PFSK-1 (cell line): ENCODE measurements at regions not wholly inside any gene's neighbourhood (a gene's known extent, or its start where the extent isn't known, plus 50 kb on each side); places are given as distances from the start of the nearest gene placed in this dataset.

Experiments
- FOXP2 ChIP-seq: optimal IDR thresholded peaks from 2 replicates; pipeline ENCODE3; 2011; ENCODE audit warnings: borderline replicate concordance, control low read depth, inconsistent platforms; ENCODE audit not compliant: insufficient read depth; ENCODE audit errors: extremely low read length, extremely low read depth
- POLR2AphosphoS5 ChIP-seq: IDR thresholded peaks from 2 replicates; pipeline ENCODE4 v1.6.1; 2012; ENCODE audit warnings: low read depth, mild to moderate bottlenecking, control low read depth, low read length, moderate library complexity
- SIN3A ChIP-seq: IDR thresholded peaks from 2 replicates; pipeline ENCODE4 v1.6.1; 2012; ENCODE audit warnings: mild to moderate bottlenecking, low read length, moderate library complexity, borderline replicate concordance; ENCODE audit not compliant: insufficient read depth
- TAF1 ChIP-seq: IDR thresholded peaks from 2 replicates; pipeline ENCODE4 v1.6.1; 2012; ENCODE audit warnings: low read length, control low read depth, borderline replicate concordance; ENCODE audit not compliant: insufficient read depth
- TF ChIP-seq, protein P1 (sequence below), 2 experiments: IDR thresholded peaks; 2 replicates each; pipeline versions ENCODE4 v1.6.1 to v1.8.0; 2011 to 2012; ENCODE audit warnings: low read depth in 2 of 2, low read length in 2 of 2, control low read depth in 1 of 2, inconsistent platforms in 1 of 2, mild to moderate bottlenecking in 1 of 2, moderate library complexity in 1 of 2; ENCODE audit not compliant: insufficient read depth in 1 of 2

DNA sequence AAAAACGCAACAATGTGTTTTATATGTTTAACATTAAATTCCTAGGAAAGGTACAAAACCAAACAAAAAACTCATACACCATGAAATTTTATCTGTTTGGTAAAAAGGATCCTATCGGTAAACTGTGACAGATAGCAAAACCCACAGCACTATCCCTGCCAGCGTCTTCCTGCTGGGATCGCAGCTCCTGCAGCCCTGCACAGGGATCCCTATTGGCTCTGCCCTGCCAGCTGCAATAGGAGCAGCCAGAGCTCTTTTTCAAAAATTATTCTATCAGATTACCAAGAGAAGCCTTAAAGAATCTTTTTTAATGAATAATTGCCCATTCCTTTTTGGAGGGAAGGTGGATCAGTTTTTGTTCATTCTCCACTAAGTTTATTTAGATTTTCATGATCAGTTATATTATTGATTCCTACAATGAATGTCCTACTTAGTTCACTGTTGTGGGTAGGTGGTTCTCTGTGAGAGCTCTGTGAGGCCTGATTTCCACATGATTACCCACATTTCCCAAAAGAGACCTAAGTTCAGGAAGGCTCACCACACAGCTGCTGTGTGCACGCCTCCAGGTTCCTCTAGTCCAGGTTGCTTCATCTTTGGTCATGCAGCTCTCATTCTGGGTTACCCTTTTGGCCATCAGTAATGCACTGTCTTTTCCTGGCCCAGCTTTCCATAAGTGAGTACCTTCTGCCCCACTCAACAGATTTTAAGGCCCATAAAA is 293.8 kb downstream of the FRK start:
- TF ChIP-seq, protein P1, sequence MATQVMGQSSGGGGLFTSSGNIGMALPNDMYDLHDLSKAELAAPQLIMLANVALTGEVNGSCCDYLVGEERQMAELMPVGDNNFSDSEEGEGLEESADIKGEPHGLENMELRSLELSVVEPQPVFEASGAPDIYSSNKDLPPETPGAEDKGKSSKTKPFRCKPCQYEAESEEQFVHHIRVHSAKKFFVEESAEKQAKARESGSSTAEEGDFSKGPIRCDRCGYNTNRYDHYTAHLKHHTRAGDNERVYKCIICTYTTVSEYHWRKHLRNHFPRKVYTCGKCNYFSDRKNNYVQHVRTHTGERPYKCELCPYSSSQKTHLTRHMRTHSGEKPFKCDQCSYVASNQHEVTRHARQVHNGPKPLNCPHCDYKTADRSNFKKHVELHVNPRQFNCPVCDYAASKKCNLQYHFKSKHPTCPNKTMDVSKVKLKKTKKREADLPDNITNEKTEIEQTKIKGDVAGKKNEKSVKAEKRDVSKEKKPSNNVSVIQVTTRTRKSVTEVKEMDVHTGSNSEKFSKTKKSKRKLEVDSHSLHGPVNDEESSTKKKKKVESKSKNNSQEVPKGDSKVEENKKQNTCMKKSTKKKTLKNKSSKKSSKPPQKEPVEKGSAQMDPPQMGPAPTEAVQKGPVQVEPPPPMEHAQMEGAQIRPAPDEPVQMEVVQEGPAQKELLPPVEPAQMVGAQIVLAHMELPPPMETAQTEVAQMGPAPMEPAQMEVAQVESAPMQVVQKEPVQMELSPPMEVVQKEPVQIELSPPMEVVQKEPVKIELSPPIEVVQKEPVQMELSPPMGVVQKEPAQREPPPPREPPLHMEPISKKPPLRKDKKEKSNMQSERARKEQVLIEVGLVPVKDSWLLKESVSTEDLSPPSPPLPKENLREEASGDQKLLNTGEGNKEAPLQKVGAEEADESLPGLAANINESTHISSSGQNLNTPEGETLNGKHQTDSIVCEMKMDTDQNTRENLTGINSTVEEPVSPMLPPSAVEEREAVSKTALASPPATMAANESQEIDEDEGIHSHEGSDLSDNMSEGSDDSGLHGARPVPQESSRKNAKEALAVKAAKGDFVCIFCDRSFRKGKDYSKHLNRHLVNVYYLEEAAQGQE (IDR thresholded peaks at IDR 0.05; ENCODE audit: insufficient read depth in 1 of 2, low read depth in 2 of 2, low read length in 2 of 2): no peak
- TF ChIP-seq SIN3A: no peak
- TF ChIP-seq FOXP2: no peak
- TF ChIP-seq TAF1: no peak
- TF ChIP-seq POLR2AphosphoS5: no peak

DNA sequence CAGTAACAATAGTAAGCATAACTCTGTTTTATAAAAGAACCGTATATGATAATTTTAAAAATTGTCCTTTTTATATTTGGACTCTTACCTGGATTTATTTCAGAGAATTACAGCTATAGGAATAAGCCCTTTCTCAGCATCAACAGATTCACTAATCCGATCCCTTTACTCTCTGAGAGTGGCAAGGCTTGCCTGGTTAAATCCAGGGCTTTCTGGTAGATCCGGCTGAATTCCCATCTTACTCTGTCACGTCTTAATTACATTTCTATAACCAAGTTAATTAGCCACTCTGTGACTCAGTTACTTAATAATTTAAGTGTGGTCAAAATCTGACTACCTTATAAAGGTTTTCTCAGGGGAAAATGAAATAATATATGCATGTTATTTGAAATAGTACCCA is 294.7 kb downstream of the FRK start:
- TF ChIP-seq POLR2AphosphoS5: no peak
- no peak for TF ChIP-seq TAF1
- no peak for TF ChIP-seq SIN3A
- TF ChIP-seq, protein P1 (IDR thresholded peaks at IDR 0.05; ENCODE audit: insufficient read depth in 1 of 2, low read depth in 2 of 2, low read length in 2 of 2): no peak

DNA sequence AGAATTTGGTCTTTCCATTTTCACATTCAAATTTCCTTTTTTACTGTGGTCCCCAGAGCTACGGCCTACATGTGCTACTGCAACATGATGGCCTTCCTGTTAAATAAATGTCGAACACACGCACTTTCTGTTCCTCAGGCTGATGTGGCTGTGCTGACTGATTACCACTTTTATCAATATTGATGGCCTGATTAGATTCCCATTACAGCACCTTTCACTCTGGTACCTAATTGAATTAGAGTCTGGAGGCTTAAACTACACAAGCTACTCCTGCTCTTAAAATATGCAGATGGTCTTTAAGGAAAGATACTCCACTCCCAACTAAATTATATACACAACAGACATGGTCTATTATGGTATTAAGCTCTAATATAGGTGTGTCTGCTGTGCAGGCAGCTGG is 301.6 kb downstream of the FRK start:
- TF ChIP-seq SIN3A: no peak
- TF ChIP-seq FOXP2: no peak
- no peak for TF ChIP-seq POLR2AphosphoS5
- TF ChIP-seq TAF1: no peak
- TF ChIP-seq, protein P1 (IDR thresholded peaks at IDR 0.05; ENCODE audit: insufficient read depth in 1 of 2, low read depth in 2 of 2, low read length in 2 of 2): no peak

DNA sequence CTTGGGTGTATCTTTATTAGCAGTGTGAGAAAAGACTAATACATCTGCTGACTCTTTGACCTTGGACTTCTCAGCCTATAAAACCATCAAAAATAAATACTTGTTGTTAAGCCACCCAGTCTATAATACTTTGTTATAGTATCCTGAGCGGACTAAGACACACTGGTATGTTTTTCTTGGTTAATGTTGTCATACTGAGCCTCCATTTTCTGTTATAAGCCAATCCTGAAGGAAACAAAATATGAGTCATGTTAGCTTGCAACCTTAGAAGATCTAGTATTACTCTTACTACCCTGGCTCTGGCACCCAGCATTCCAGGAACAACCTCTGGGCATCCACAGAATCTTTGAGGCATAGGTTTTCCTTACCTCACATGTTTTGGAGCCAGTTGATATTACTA is 307.2 kb downstream of the FRK start:
- TF ChIP-seq TAF1 (no peak), POLR2AphosphoS5 (no peak), SIN3A (no peak), FOXP2 (no peak)
- TF ChIP-seq, protein P1 (IDR thresholded peaks at IDR 0.05; ENCODE audit: insufficient read depth in 1 of 2, low read depth in 2 of 2, low read length in 2 of 2): no peak

DNA sequence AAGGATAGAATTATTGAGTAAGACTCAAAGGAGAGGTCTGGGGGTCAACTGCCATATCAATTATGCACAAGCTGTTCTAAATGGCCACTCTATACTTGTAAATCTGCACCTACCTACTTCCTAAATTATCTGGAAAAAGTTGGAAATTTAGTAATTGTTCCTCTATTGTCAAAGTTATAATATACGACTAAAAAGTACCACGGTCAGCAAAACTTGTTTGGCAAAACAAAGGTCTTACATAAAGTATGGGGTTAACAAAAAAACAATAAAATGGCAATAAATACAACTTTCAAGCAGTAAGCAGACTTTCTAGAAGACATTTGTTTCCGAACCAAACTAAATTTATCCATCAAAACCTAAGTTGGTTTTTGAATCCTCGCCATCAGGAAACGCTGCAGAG is 309.7 kb downstream of the FRK start:
- no peak for TF ChIP-seq POLR2AphosphoS5
- TF ChIP-seq TAF1: no peak
- no peak for TF ChIP-seq FOXP2
- TF ChIP-seq, protein P1 (IDR thresholded peaks at IDR 0.05; ENCODE audit: insufficient read depth in 1 of 2, low read depth in 2 of 2, low read length in 2 of 2): no peak
- TF ChIP-seq SIN3A: no peak
